Stomach smooth muscle (tissue), 2 donors: ENCODE measurements at regions not wholly inside any gene's neighbourhood (a gene's known extent, or its start where the extent isn't known, plus 50 kb on each side); places are given as distances from the start of the nearest gene placed in this dataset.
"Not testable (repeated sequence)": the region's sequence is repeated elsewhere in the genome, so short reads cannot be mapped to it uniquely, and the experiment has no call there.

Experiments used
- H3K27ac ChIP-seq: one replicate; pipeline ENCODE4 v1.7.0; 2013; ENCODE audit warnings: mild to moderate bottlenecking, low read length, inconsistent platforms
- H3K27me3 ChIP-seq, 2 donors: one replicate each; pipeline ENCODE4 v1.7.0; 2013; ENCODE audit warnings: low read length in 2 of 2; ENCODE audit not compliant: insufficient read depth in 2 of 2, control insufficient read depth in 1 of 2
- H3K36me3 ChIP-seq, 2 donors: one replicate each; pipeline ENCODE4 v1.7.0; 2013; ENCODE audit warnings: low read length in 2 of 2; ENCODE audit not compliant: control insufficient read depth in 2 of 2, insufficient read depth in 2 of 2
- H3K4me1 ChIP-seq: one replicate; pipeline ENCODE4 v1.7.0; 2013; ENCODE audit warnings: low read length; ENCODE audit not compliant: control insufficient read depth, insufficient read depth
- H3K4me3 ChIP-seq, 2 donors: one replicate each; pipeline ENCODE4 v1.7.0; 2013; ENCODE audit warnings: low read length in 2 of 2
- H3K9ac ChIP-seq, 2 donors: one replicate each; pipeline ENCODE4 v1.7.0; 2013; ENCODE audit warnings: low read length in 2 of 2, mild to moderate bottlenecking in 1 of 2
- H3K9me3 ChIP-seq, 2 donors: one replicate each; pipeline ENCODE4 v1.7.0; 2013; ENCODE audit warnings: low read length in 2 of 2; ENCODE audit not compliant: control insufficient read depth in 2 of 2
- donor health status: healthy.
- donor health status: Pancreatic carcinoma.

GRCh38 chr16:79379095-79379494, 221.4 kb downstream of the MAF start:
- no peak overlapping the region for H3K27ac ChIP-seq
- no peak overlapping the region for H3K9ac ChIP-seq
- no peak overlapping the region for H3K4me3 ChIP-seq
- no peaks in the 10 kb centered on the region for H3K36me3 ChIP-seq
- no peaks in the 10 kb centered on the region for H3K9me3 ChIP-seq
- no peaks in the 10 kb centered on the region for H3K27me3 ChIP-seq
- no peaks in the 10 kb centered on the region for H3K4me1 ChIP-seq

GRCh38 chr16:79377082-79377481, 223.5 kb downstream of the MAF start:
- H3K27ac ChIP-seq, H3K27me3 ChIP-seq, H3K36me3 ChIP-seq, H3K4me1 ChIP-seq, H3K9ac ChIP-seq, H3K9me3 ChIP-seq, H3K4me3 ChIP-seq: not testable (repeated sequence)

- Histone ChIP-seq H3K4me3 (no peak overlapping the region), H3K9me3 (peaks cover 0 to 6% of the 10 kb centered on the region in 2 donors), H3K27ac (no peak overlapping the region), H3K36me3 (no peaks in the 10 kb centered on the region), H3K4me1 (no peaks in the 10 kb centered on the region), H3K9ac (no peak overlapping the region), H3K27me3 (no peaks in the 10 kb centered on the region)
Measured at GRCh38 chr16:79375351-79375750, 225.2 kb downstream of the MAF start.

- peaks cover 0 to 6% of the 10 kb centered on the region in 2 donors for H3K9me3 ChIP-seq
- H3K36me3 ChIP-seq: no peaks in the 10 kb centered on the region
Measured at GRCh38 chr16:79372503-79373184, 227.9 kb downstream of the MAF start.

GRCh38 chr16:79370736-79371135, 229.8 kb downstream of the MAF start:
- Histone ChIP-seq H3K27ac (no peak overlapping the region), H3K4me3 (no peak overlapping the region), H3K36me3 (no peaks in the 10 kb centered on the region), H3K9ac (no peak overlapping the region), H3K4me1 (no peaks in the 10 kb centered on the region), H3K27me3 (no peaks in the 10 kb centered on the region), H3K9me3 (peaks cover 4 to 9% of the 10 kb centered on the region in 2 donors)

More at GRCh38 chr16:79372503-79373184, 227.9 kb downstream of the MAF start:
- H3K4me3 ChIP-seq: no peak overlapping the region
- H3K27me3 ChIP-seq: no peaks in the 10 kb centered on the region
- no peaks in the 10 kb centered on the region for H3K4me1 ChIP-seq
- no peak overlapping the region for H3K9ac ChIP-seq
- H3K27ac ChIP-seq: no peak overlapping the region

- peaks cover 4 to 9% of the 10 kb centered on the region in 2 donors for H3K9me3 ChIP-seq
- no peaks in the 10 kb centered on the region for H3K27me3 ChIP-seq
- H3K4me3 ChIP-seq: no peak overlapping the region
- no peak overlapping the region for H3K27ac ChIP-seq
- H3K4me1 ChIP-seq: no peaks in the 10 kb centered on the region
- H3K36me3 ChIP-seq: no peaks in the 10 kb centered on the region
- no peak overlapping the region for H3K9ac ChIP-seq
Measured at GRCh38 chr16:79369796-79370195, 230.7 kb downstream of the MAF start.

- Histone ChIP-seq H3K4me1 (no peaks in the 10 kb centered on the region), H3K27ac (no peak overlapping the region), H3K27me3 (no peaks in the 10 kb centered on the region), H3K4me3 (no peak overlapping the region), H3K9me3 (peaks cover 4 to 9% of the 10 kb centered on the region in 2 donors), H3K36me3 (no peaks in the 10 kb centered on the region), H3K9ac (no peak overlapping the region)
Measured at GRCh38 chr16:79367822-79368221, 232.7 kb downstream of the MAF start.

- Histone ChIP-seq H3K9me3 (peaks cover 4 to 9% of the 10 kb centered on the region in 2 donors), H3K27me3 (no peaks in the 10 kb centered on the region), H3K36me3 (no peaks in the 10 kb centered on the region), H3K27ac (no peak overlapping the region), H3K9ac (no peak overlapping the region), H3K4me1 (no peaks in the 10 kb centered on the region), H3K4me3 (no peak overlapping the region)
Measured at GRCh38 chr16:79366635-79367034, 233.9 kb downstream of the MAF start.

GRCh38 chr16:79365702-79366101, 234.8 kb downstream of the MAF start:
- no peak overlapping the region for H3K4me3 ChIP-seq
- H3K9ac ChIP-seq: no peak overlapping the region
- H3K4me1 ChIP-seq: no peaks in the 10 kb centered on the region
- no peaks in the 10 kb centered on the region for H3K27me3 ChIP-seq
- H3K9me3 ChIP-seq: peaks cover 7 to 8% of the 10 kb centered on the region in 2 donors
- no peak overlapping the region for H3K27ac ChIP-seq
- no peaks in the 10 kb centered on the region for H3K36me3 ChIP-seq

- peaks cover 11 to 19% of the 10 kb centered on the region in 2 donors for H3K9me3 ChIP-seq
- H3K27ac ChIP-seq: no peak overlapping the region
- H3K4me1 ChIP-seq: no peaks in the 10 kb centered on the region
- H3K27me3 ChIP-seq: no peaks in the 10 kb centered on the region
- no peak overlapping the region for H3K9ac ChIP-seq
- H3K36me3 ChIP-seq: no peaks in the 10 kb centered on the region
- H3K4me3 ChIP-seq: no peak overlapping the region
Measured at GRCh38 chr16:79363484-79363883, 237.1 kb downstream of the MAF start.

- Histone ChIP-seq H3K27me3 (peaks cover 0 to 2% of the 10 kb centered on the region in 2 donors), H3K27ac (no peak overlapping the region), H3K9ac (no peak overlapping the region), H3K4me1 (no peaks in the 10 kb centered on the region), H3K4me3 (no peak overlapping the region), H3K36me3 (no peaks in the 10 kb centered on the region), H3K9me3 (peaks cover 11 to 19% of the 10 kb centered on the region in 2 donors)
Measured at GRCh38 chr16:79363035-79363434, 237.5 kb downstream of the MAF start.
